DMS 273 (cell line): ENCODE measurements at regions not wholly inside any gene's neighbourhood (a gene's known extent, or its start where the extent isn't known, plus 50 kb on each side); places are given as distances from the start of the nearest gene placed in this dataset.
A peak's percentile ranks its signal among the peaks of the same experiment; 100 is the strongest.

ENCODE experiments used
- DNase-seq: peaks from one replicate; lab custom pipeline; 2025; ENCODE audit not compliant: unreplicated experiment; lab: John Stamatoyannopoulos, UW

GRCh38 chr7:33806298-33807154 is 98.8 kb upstream of the BMPER start:
- DNase-seq: no peak

- DNase-seq: no peak
These were observed 98.2 kb upstream of the BMPER start for GRCh38 chr7:33807155-33807530.

- peak; percentile 62 for DNase-seq
These were observed 97.4 kb upstream of the BMPER start for GRCh38 chr7:33807779-33808482.

GRCh38 chr7:33809228-33809627 is 96.1 kb upstream of the BMPER start:
- peak; percentile 10 for DNase-seq

- DNase-seq: peak; percentile 11
These were observed 95.0 kb upstream of the BMPER start for GRCh38 chr7:33810356-33810755.

GRCh38 chr7:33813331-33813730 is 92.0 kb upstream of the BMPER start:
- no peak for DNase-seq

GRCh38 chr7:33814400-33814799 is 90.9 kb upstream of the BMPER start:
- DNase-seq: no peak

- no peak for DNase-seq
These were observed 90.4 kb upstream of the BMPER start for GRCh38 chr7:33814936-33815335.

- DNase-seq: peak; percentile 13
These were observed 90.0 kb upstream of the BMPER start for GRCh38 chr7:33815336-33815735.

GRCh38 chr7:33816106-33816505 is 89.2 kb upstream of the BMPER start:
- DNase-seq: no peak

- no peak for DNase-seq
These were observed 85.7 kb upstream of the BMPER start for GRCh38 chr7:33819658-33820057.

- no peak for DNase-seq
These were observed 85.1 kb upstream of the BMPER start for GRCh38 chr7:33820206-33820605.

- DNase-seq: no peak
These were observed 83.4 kb upstream of the BMPER start for GRCh38 chr7:33821970-33822369.

- no peak for DNase-seq
These were observed 81.4 kb upstream of the BMPER start for GRCh38 chr7:33823913-33824312.

- DNase-seq: no peak
These were observed 80.4 kb upstream of the BMPER start for GRCh38 chr7:33824911-33825459.

GRCh38 chr7:33825644-33826043 is 79.7 kb upstream of the BMPER start:
- DNase-seq: no peak

GRCh38 chr7:33829536-33829935 is 75.8 kb upstream of the BMPER start:
- no peak for DNase-seq

- DNase-seq: peak; percentile 51
These were observed 73.8 kb upstream of the BMPER start for GRCh38 chr7:33831389-33832141.

GRCh38 chr7:33832271-33832721 is 73.0 kb upstream of the BMPER start:
- no peak for DNase-seq

- DNase-seq: peak; percentile 27
These were observed 68.5 kb upstream of the BMPER start for GRCh38 chr7:33836797-33837355.

- no peak for DNase-seq
These were observed 67.9 kb upstream of the BMPER start for GRCh38 chr7:33837356-33837851.
